ENCODE measurements at regions not wholly inside any gene's neighbourhood (a gene's known extent, or its start where the extent isn't known, plus 50 kb on each side); places are given as distances from the start of the nearest gene placed in this dataset.

DNA sequence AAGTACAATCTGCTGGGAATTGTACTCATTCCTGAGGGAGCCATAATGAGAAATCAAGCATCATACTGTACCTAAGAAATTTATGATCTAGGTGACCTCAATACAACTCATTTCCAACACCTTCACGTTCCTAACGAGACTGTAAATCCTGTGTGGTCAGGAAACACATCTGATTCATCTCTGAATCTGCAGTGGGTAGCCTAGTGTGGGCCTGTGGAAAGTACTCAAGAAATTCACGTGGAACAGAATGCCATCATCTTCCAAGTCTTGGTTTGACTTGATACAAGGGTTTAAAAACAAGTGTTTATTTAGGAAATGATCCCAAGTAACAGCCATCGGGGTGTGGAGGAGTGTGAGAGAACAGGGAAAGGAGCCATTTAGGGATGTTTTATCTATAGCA, 568.9 kb downstream of the EDEM1 start:
- DNase-seq, result no peak
- peaks cover 4% of the 10 kb centered on the region for H3K4me1 Mint-ChIP-seq
- H3K27me3 Mint-ChIP-seq (ENCODE audit: low read depth, poor library complexity), result no peaks in the 10 kb centered on the region
- no peaks in the 10 kb centered on the region for H3K9me3 Mint-ChIP-seq
- no peak overlapping the region for H3K4me3 Mint-ChIP-seq
- H3K36me3 Mint-ChIP-seq (ENCODE audit: low read depth), result no peaks in the 10 kb centered on the region
- TF ChIP-seq CTCF (IDR thresholded peaks at IDR 0.05), result no peak
- H3K27ac Mint-ChIP-seq, result no peak overlapping the region

- DNase-seq, result no peak
- Mint-ChIP-seq H3K27ac (no peak overlapping the region), H3K4me3 (no peak overlapping the region), H3K4me1 (peaks cover 4% of the 10 kb centered on the region), H3K36me3 (ENCODE audit: low read depth) (no peaks in the 10 kb centered on the region), H3K9me3 (no peaks in the 10 kb centered on the region), H3K27me3 (ENCODE audit: low read depth, poor library complexity) (no peaks in the 10 kb centered on the region)
- no peak for TF ChIP-seq CTCF (IDR thresholded peaks at IDR 0.05)
Observed at GRCh38 chr3:5757213-5757804, 569.8 kb downstream of the EDEM1 start.

- no peak for DNase-seq
- no peaks in the 10 kb centered on the region for H3K27me3 Mint-ChIP-seq (ENCODE audit: low read depth, poor library complexity)
- peaks cover 4% of the 10 kb centered on the region for H3K4me1 Mint-ChIP-seq
- no peaks in the 10 kb centered on the region for H3K36me3 Mint-ChIP-seq (ENCODE audit: low read depth)
- no peak for TF ChIP-seq CTCF (IDR thresholded peaks at IDR 0.05)
- no peak overlapping the region for H3K27ac Mint-ChIP-seq
- no peaks in the 10 kb centered on the region for H3K9me3 Mint-ChIP-seq
- no peak overlapping the region for H3K4me3 Mint-ChIP-seq
Observed at GRCh38 chr3:5758699-5759098, 571.2 kb downstream of the EDEM1 start.

- Mint-ChIP-seq H3K27me3 (ENCODE audit: low read depth, poor library complexity) (no peaks in the 10 kb centered on the region), H3K9me3 (no peaks in the 10 kb centered on the region), H3K4me1 (no peaks in the 10 kb centered on the region), H3K36me3 (ENCODE audit: low read depth) (no peaks in the 10 kb centered on the region), H3K27ac (no peak overlapping the region), H3K4me3 (no peak overlapping the region)
- DNase-seq, result no peak
- no peak for TF ChIP-seq CTCF (IDR thresholded peaks at IDR 0.05)
Observed at GRCh38 chr3:5762506-5762905, 575.0 kb downstream of the EDEM1 start.

GRCh38 chr3:5766848-5767247, 579.3 kb downstream of the EDEM1 start:
- Mint-ChIP-seq H3K36me3 (ENCODE audit: low read depth) (no peaks in the 10 kb centered on the region), H3K9me3 (no peaks in the 10 kb centered on the region), H3K4me1 (no peaks in the 10 kb centered on the region), H3K4me3 (no peak overlapping the region), H3K27me3 (ENCODE audit: low read depth, poor library complexity) (no peaks in the 10 kb centered on the region), H3K27ac (no peak overlapping the region)
- no peak for TF ChIP-seq CTCF (IDR thresholded peaks at IDR 0.05)
- DNase-seq, result no peak

- no peak for DNase-seq
- Mint-ChIP-seq H3K36me3 (ENCODE audit: low read depth) (no peaks in the 10 kb centered on the region), H3K4me3 (no peak overlapping the region), H3K27ac (no peak overlapping the region), H3K27me3 (ENCODE audit: low read depth, poor library complexity) (no peaks in the 10 kb centered on the region), H3K4me1 (no peaks in the 10 kb centered on the region), H3K9me3 (no peaks in the 10 kb centered on the region)
- no peak for TF ChIP-seq CTCF (IDR thresholded peaks at IDR 0.05)
Observed at GRCh38 chr3:5767304-5767703, 579.8 kb downstream of the EDEM1 start.

All from nephron progenitor cell (in vitro differentiated cells).